OCI-LY7 (cell line): ENCODE measurements at regions not wholly inside any gene's neighbourhood (a gene's known extent, or its start where the extent isn't known, plus 50 kb on each side); places are given as distances from the start of the nearest gene placed in this dataset.

ENCODE experiments used
- BruUV-seq: library from RNA; stranded (reverse); fragments of 400-500 nt; replicated peaks from 2 replicates; lab custom pipeline; 2021; lab: Mats Ljungman, UMichigan
- CTCF ChIA-PET: fragments of 300-600 bp; sonication (Branson Sonifier 250); formaldehyde crosslinking; loops from one replicate; lab custom pipeline; 2022; ENCODE audit warnings: antibody characterized with exemption; ENCODE audit not compliant: unreplicated experiment; lab: Charles Lee
- POLR2A ChIA-PET: fragments of 300-600 bp; sonication (Branson Sonifier 250); formaldehyde crosslinking; loops from one replicate; lab custom pipeline; 2022; ENCODE audit warnings: antibody characterized with exemption; lab: Charles Lee
- DNase-seq: peaks from one replicate; pipeline ENCODE4 v3.0.0-alpha.2; 2015; ENCODE audit warnings: low spot score
- H2AFZ ChIP-seq: fragments of 200-600 bp; sonication (generic), shearing (Covaris generic); 2 replicates; pipeline ENCODE4 v1.6.1; 2014; ENCODE audit warnings: mild to moderate bottlenecking, antibody characterized with exemption, low read length, moderate library complexity
- H3K27ac ChIP-seq: fragments of 200-600 bp; sonication (generic); 2 replicates; pipeline ENCODE4 v1.5.1; 2014; ENCODE audit warnings: mixed run types, low read depth, mild to moderate bottlenecking, moderate library complexity, low read length, inconsistent platforms; ENCODE audit not compliant: poor library complexity, severe bottlenecking
- H3K36me3 ChIP-seq: fragments of 200-600 bp; sonication (generic); 2 replicates; pipeline ENCODE4 v1.6.1; 2014; ENCODE audit warnings: mild to moderate bottlenecking, antibody characterized with exemption, low read length, moderate library complexity, mixed read lengths; ENCODE audit not compliant: insufficient read depth
- H3K4me1 ChIP-seq: fragments of 200-600 bp; sonication (generic); 2 replicates; pipeline ENCODE4 v1.5.1; 2014; ENCODE audit warnings: mild to moderate bottlenecking, low read length; ENCODE audit not compliant: insufficient read depth, poor library complexity, severe bottlenecking
- H3K4me2 ChIP-seq: fragments of 200-600 bp; sonication (generic); 2 replicates; pipeline ENCODE4 v1.6.1; 2014; ENCODE audit warnings: mild to moderate bottlenecking, low read length
- H3K4me3 ChIP-seq: fragments of 200-600 bp; sonication (generic); 2 replicates; pipeline ENCODE4 v1.5.1; 2014; ENCODE audit warnings: mild to moderate bottlenecking, low read depth, low read length; ENCODE audit not compliant: poor library complexity, severe bottlenecking
- H3K79me2 ChIP-seq: fragments of 200-600 bp; sonication (generic); 2 replicates; pipeline ENCODE4 v1.6.1; 2016; ENCODE audit warnings: low read depth, mild to moderate bottlenecking, low read length, moderate library complexity, mixed read lengths; ENCODE audit not compliant: insufficient read depth
- H3K9me2 ChIP-seq: fragments of 200-600 bp; sonication (generic); 2 replicates; pipeline ENCODE4 v1.6.1; 2016; ENCODE audit warnings: mild to moderate bottlenecking, low read length, mixed read lengths; ENCODE audit not compliant: insufficient read depth
- H3K9me3 ChIP-seq: fragments of 200-600 bp; sonication (generic); 2 replicates; pipeline ENCODE4 v1.6.1; 2014; ENCODE audit warnings: mild to moderate bottlenecking, mixed run types, low read length, mixed read lengths
- H4K20me1 ChIP-seq: fragments of 200-600 bp; sonication (generic); 2 replicates; pipeline ENCODE4 v1.6.1; 2014; ENCODE audit warnings: mild to moderate bottlenecking, antibody characterized with exemption, low read length, moderate library complexity, mixed read lengths; ENCODE audit not compliant: insufficient read depth
- EZH2phosphoT487 ChIP-seq: fragments of 200-600 bp; sonication (generic); IDR thresholded peaks from 2 replicates; pipeline ENCODE4 v1.6.1; 2018; ENCODE audit warnings: low read depth, borderline replicate concordance, mild to moderate bottlenecking, mixed run types, antibody characterized with exemption, low read length, moderate library complexity, mixed read lengths
- intact Hi-C: fragments of 100-400 bp; cut with micrococcal nuclease; formaldehyde crosslinking; loops from one replicate; pipeline ENCODE4 v1.10.0; 2022; ENCODE audit not compliant: unreplicated experiment
- TF ChIP-seq, protein P1 (sequence below): fragments of 200-600 bp; sonication (generic); conservative IDR thresholded peaks from 2 replicates; pipeline ENCODE4 v1.5.1; 2014; ENCODE audit warnings: mild to moderate bottlenecking, antibody characterized with exemption, low read length, moderate library complexity, mixed read lengths

DNA sequence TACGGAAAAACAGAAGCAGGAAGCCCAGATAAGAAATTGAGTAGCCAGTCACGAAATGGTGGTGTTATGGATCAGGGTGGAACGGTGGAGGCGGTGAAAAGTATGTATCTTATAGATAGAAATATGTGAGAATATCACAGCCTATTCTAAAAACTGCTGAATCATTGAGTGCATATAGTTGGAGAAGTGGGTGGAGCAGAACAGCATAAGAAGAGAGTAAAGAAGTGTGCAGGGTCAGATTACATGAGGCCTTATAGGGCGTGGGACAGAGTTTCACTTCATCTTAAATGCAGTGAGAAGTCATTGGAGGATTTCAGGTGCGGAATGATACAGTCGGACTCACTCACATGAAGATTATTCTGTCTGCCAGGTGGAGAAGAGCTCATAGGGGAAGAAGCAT, 293.1 kb downstream of the TRIML1 start:
- Histone ChIP-seq H3K4me3 (no peak overlapping the region), H3K79me2 (no peaks in the 10 kb centered on the region), H3K9me2 (no peaks in the 10 kb centered on the region), H2AFZ (no peak overlapping the region), H3K9me3 (no peaks in the 10 kb centered on the region), H3K4me1 (no peaks in the 10 kb centered on the region), H3K27ac (no peak overlapping the region), H4K20me1 (no peaks in the 10 kb centered on the region), H3K4me2 (no peak overlapping the region), H3K36me3 (no peaks in the 10 kb centered on the region)
- TF ChIP-seq, protein P1, sequence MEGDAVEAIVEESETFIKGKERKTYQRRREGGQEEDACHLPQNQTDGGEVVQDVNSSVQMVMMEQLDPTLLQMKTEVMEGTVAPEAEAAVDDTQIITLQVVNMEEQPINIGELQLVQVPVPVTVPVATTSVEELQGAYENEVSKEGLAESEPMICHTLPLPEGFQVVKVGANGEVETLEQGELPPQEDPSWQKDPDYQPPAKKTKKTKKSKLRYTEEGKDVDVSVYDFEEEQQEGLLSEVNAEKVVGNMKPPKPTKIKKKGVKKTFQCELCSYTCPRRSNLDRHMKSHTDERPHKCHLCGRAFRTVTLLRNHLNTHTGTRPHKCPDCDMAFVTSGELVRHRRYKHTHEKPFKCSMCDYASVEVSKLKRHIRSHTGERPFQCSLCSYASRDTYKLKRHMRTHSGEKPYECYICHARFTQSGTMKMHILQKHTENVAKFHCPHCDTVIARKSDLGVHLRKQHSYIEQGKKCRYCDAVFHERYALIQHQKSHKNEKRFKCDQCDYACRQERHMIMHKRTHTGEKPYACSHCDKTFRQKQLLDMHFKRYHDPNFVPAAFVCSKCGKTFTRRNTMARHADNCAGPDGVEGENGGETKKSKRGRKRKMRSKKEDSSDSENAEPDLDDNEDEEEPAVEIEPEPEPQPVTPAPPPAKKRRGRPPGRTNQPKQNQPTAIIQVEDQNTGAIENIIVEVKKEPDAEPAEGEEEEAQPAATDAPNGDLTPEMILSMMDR: no peak
- no peak for TF ChIP-seq EZH2phosphoT487
- POLR2A ChIA-PET: no interaction called here
- no TSS peak for BruUV-seq
- intact Hi-C loops: no loop called here
- no peak for DNase-seq
- CTCF ChIA-PET: no interaction called here

DNA sequence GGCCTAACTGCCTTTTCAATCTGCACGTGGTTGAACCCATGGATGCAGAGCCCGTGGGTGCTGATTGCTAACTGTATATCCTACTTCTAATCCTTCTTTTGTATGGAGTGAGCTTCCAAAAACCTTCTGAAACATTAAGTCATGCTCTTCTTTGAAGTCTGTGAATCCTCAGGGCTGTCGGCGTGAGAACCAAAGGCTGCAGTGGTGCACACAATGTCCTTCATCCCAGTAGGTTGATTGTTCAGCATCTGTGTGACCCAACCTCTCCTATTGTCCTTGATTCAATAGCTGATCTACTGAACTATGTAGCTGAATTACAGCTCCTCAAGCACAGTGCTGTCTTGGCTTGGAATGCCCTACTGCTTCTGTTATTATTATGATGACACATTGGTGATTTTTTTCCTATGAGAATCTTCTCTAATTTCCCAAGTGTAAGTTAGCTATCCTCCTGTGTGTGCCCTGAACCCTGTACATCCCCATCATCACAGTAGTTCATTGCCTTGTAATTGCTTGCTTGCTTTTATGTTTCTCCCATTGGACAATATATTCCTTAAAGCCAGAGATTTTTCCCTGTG, 294.6 kb downstream of the TRIML1 start:
- H3K4me2 ChIP-seq: no peak overlapping the region
- no peak overlapping the region for H3K4me3 ChIP-seq
- H3K36me3 ChIP-seq: no peaks in the 10 kb centered on the region
- TF ChIP-seq, protein P1: no peak
- TF ChIP-seq EZH2phosphoT487: no peak
- no TSS peak for BruUV-seq
- no peak overlapping the region for H3K27ac ChIP-seq
- no peak for DNase-seq
- H3K4me1 ChIP-seq: no peaks in the 10 kb centered on the region
- no peaks in the 10 kb centered on the region for H3K79me2 ChIP-seq
- no peaks in the 10 kb centered on the region for H3K9me2 ChIP-seq
- ChIA-PET POLR2A (interaction anchor here (0.5 to 0.6 kb wide), 2 partner anchors 224 to 320 kb away, joined by 3 to 4 read pairs; no protein-coding TSS in a partner anchor), CTCF (no interaction called here)
- intact Hi-C loops: no loop called here
- no peaks in the 10 kb centered on the region for H3K9me3 ChIP-seq
- H4K20me1 ChIP-seq: no peaks in the 10 kb centered on the region
- no peak overlapping the region for H2AFZ ChIP-seq

DNA sequence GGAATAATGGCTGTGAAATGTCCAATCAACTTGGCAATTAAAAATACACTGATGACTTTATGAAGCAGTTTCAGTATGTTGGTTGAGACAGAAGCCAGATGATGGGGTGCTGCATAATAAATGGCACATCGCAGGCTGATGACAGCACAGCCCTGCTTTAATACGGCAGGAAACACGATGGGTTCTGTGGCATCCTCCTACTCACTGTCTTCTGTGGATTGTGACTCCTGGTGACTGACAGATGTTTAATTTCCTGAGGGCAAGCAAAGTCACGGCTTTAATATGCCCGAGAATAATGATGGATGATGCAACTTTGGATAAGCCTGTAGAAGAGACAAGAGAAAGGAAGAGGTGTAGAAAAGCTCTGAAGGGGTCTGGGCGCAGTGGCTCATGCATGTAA, 295.4 kb downstream of the TRIML1 start:
- DNase-seq: no peak
- H3K4me2 ChIP-seq: no peak overlapping the region
- ChIA-PET CTCF (no interaction called here), POLR2A (interaction anchor here (0.7 kb wide), 1 partner anchor 465 kb away, joined by 4 read pairs; no protein-coding TSS in a partner anchor)
- no peaks in the 10 kb centered on the region for H3K9me2 ChIP-seq
- BruUV-seq: no TSS peak
- H3K27ac ChIP-seq: no peak overlapping the region
- no peaks in the 10 kb centered on the region for H3K4me1 ChIP-seq
- H3K4me3 ChIP-seq: no peak overlapping the region
- no peak overlapping the region for H2AFZ ChIP-seq
- H3K36me3 ChIP-seq: no peaks in the 10 kb centered on the region
- no peaks in the 10 kb centered on the region for H4K20me1 ChIP-seq
- intact Hi-C loops: no loop called here
- H3K79me2 ChIP-seq: no peaks in the 10 kb centered on the region
- no peak for TF ChIP-seq EZH2phosphoT487
- no peaks in the 10 kb centered on the region for H3K9me3 ChIP-seq
